ENCODE measurements at regions not wholly inside any gene's neighbourhood (a gene's known extent, or its start where the extent isn't known, plus 50 kb on each side); places are given as distances from the start of the nearest gene placed in this dataset.

GRCh38 chr11:122219791-122220190 is 103.8 kb upstream of the BLID start:
- DNase-seq (ENCODE audit: extremely low read depth in 1 of 4, low spot score in 3 of 4) (no peak), ATAC-seq (no peak), FAIRE-seq (no peak)
- H3K9ac ChIP-seq (ENCODE audit: insufficient read depth in 1 of 2, low read depth in 2 of 2, low read length in 2 of 2), result no peak overlapping the region
- no peaks in the 10 kb centered on the region for H3K9me3 ChIP-seq (replicated peaks; ENCODE audit: control insufficient read depth, insufficient read depth, low read depth, low read length)
- WGBS (ENCODE audit: insufficient coverage, low coverage, missing lambda C conversion rate), result 3% methylated on average over 3 of the region's 3 CpGs
- H3K27me3 ChIP-seq (ENCODE audit: control insufficient read depth in 2 of 2, insufficient read depth in 2 of 2, low read length in 2 of 2), result no peaks in the 10 kb centered on the region
- H3K4me2 ChIP-seq (ENCODE audit: insufficient read depth, low read length), result no peak overlapping the region
- H3K4me3 ChIP-seq, result no peak overlapping the region
- intact Hi-C loops (cut with micrococcal nuclease) (no loop called here), in situ Hi-C loops (cut with MboI) (no loop called here)
- no peak overlapping the region for H2AFZ ChIP-seq (ENCODE audit: low read depth, low read length)
- H3K79me2 ChIP-seq (ENCODE audit: control insufficient read depth, insufficient read depth, low read length), result no peaks in the 10 kb centered on the region
- no peaks in the 10 kb centered on the region for H3K36me3 ChIP-seq (ENCODE audit: control insufficient read depth, insufficient read depth, low read length)
- POLR2A ChIA-PET, result no interaction called here
- no peaks in the 10 kb centered on the region for H3K9me1 ChIP-seq (ENCODE audit: control insufficient read depth, insufficient read depth, low read length)
- H4K20me1 ChIP-seq (replicated peaks; ENCODE audit: control insufficient read depth, insufficient read depth, low read length), result no peaks in the 10 kb centered on the region
- no peaks in the 10 kb centered on the region for H3K4me1 ChIP-seq (replicated peaks in 1 of 2; ENCODE audit: control insufficient read depth in 2 of 2, insufficient read depth in 2 of 2, low read length in 2 of 2)
- no TSS peak for BruUV-seq (replicated peaks)
- CTCF ChIA-PET (ENCODE audit: low intra/inter-chr PET ratio), result no interaction called here
- no peak overlapping the region for H3K27ac ChIP-seq (ENCODE audit: extremely low read depth, low read depth, low read length)
- TF ChIP-seq LARP7 (IDR thresholded peaks at IDR 0.05) (no peak), ZNF347 (CRISPR knock-in tag; IDR thresholded peaks at IDR 0.05; ENCODE audit: low read depth) (no peak), ZFP1 (CRISPR knock-in tag; IDR thresholded peaks at IDR 0.05) (no peak), SMAD4 (CRISPR knock-in tag; conservative IDR thresholded peaks at IDR 0.05) (no peak), CTCFL (IDR thresholded peaks at IDR 0.05; ENCODE audit: borderline replicate concordance, insufficient read depth, low read depth, low read length, poor library complexity, severe bottlenecking) (no peak), CBFA2T3 (IDR thresholded peaks at IDR 0.05) (no peak), MXD1 (CRISPR knock-in tag; IDR thresholded peaks at IDR 0.05; ENCODE audit: borderline replicate concordance, poor library complexity, severe bottlenecking) (no peak), ZZZ3 (IDR thresholded peaks at IDR 0.05) (no peak), MEF2D (tag; conservative IDR thresholded peaks at IDR 0.05; ENCODE audit: low read depth) (no peak), ASH1L (IDR thresholded peaks at IDR 0.05; ENCODE audit: borderline replicate concordance, low read depth, partially characterized antibody) (no peak), GTF3C2 (IDR thresholded peaks at IDR 0.05; ENCODE audit: borderline replicate concordance, extremely low read depth, insufficient read length) (no peak), ZBTB43 (CRISPR knock-in tag; IDR thresholded peaks at IDR 0.05) (no peak)

Measured in K562 (cell line).